ENCODE measurements at regions not wholly inside any gene's neighbourhood (a gene's known extent, or its start where the extent isn't known, plus 50 kb on each side); places are given as distances from the start of the nearest gene placed in this dataset.

DNA sequence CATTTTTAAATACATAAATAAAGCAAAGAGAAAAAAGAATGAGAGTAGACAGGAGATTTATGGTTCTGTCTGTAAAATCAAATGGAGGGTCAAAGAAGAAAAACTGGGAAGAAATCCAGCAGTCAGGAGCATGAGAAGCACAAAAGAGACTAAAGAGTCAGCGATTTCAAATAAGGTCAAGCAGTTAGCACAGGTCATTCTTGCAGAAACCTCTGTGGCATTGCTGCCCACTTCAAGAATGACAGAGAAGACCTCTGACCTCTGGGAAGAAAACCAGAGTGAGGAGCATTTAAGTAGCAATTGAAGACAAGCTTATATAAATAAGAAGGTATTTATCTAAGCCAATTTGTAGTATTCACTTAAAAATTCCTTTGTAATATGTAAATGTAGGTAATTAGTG is 172.0 kb upstream of the SPOPL start:
- WGBS, 2 donors: 34 to 37% methylated on average over 1 of the region's 1 CpG
- DNase-seq (ENCODE audit: low spot score in 2 of 2): no peak
- no peak overlapping the region for H3K4me3 ChIP-seq (ENCODE audit: low read depth, poor library complexity, severe bottlenecking)
- intact Hi-C loops (cut with DNase I; ENCODE audit: low total_unique reads): no loop called here
- no peak for TF ChIP-seq POLR2A (IDR thresholded peaks at IDR 0.05)
- TF ChIP-seq, protein P1, sequence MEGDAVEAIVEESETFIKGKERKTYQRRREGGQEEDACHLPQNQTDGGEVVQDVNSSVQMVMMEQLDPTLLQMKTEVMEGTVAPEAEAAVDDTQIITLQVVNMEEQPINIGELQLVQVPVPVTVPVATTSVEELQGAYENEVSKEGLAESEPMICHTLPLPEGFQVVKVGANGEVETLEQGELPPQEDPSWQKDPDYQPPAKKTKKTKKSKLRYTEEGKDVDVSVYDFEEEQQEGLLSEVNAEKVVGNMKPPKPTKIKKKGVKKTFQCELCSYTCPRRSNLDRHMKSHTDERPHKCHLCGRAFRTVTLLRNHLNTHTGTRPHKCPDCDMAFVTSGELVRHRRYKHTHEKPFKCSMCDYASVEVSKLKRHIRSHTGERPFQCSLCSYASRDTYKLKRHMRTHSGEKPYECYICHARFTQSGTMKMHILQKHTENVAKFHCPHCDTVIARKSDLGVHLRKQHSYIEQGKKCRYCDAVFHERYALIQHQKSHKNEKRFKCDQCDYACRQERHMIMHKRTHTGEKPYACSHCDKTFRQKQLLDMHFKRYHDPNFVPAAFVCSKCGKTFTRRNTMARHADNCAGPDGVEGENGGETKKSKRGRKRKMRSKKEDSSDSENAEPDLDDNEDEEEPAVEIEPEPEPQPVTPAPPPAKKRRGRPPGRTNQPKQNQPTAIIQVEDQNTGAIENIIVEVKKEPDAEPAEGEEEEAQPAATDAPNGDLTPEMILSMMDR (IDR thresholded peaks at IDR 0.05): no peak

DNA sequence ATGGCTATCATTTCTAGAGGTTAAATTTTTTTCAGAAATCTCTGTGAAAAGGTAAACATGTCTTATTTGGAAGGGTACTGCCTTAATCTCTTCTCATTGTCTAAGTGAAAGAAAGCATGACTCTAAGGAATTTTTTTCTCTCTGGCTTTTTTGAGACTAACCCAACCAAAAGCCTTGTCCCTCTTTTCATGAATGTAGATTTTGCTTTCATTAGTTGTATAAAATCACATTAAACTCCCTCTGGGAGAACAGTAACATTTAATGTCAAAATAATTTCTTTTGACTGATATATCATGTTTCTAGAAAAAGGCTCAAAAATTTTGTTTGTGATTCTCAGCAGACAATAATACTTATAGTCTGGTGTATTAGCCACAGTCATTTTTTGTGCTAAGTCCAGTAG is 168.4 kb upstream of the SPOPL start:
- DNase-seq (ENCODE audit: low spot score in 2 of 2): no peak
- intact Hi-C loops (cut with DNase I; ENCODE audit: low total_unique reads): no loop called here
- H3K4me3 ChIP-seq (ENCODE audit: low read depth, poor library complexity, severe bottlenecking): no peak overlapping the region
- TF ChIP-seq, protein P1 (IDR thresholded peaks at IDR 0.05): no peak
- TF ChIP-seq POLR2A (IDR thresholded peaks at IDR 0.05): no peak

DNA sequence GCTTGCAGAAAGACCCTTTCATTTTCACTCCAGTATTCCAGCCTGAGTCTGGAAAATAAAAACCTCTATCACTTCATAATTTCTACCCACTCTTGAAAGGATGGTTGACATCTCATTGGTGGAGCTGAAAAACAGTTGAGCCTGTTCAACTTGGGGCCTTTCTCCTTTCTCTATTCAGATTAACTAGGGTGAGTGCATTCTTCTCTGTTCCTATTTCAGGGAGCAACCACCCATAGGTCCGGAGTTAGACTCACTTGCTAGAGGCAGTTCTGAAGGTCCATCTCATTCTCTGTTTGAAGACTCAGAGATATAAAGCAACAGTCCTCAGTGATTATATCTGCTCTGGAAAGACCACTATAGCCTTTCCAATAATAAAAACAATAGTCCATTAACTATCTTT is 167.9 kb upstream of the SPOPL start:
- 84 to 88% methylated on average over 1 of the region's 1 CpG for WGBS, 2 donors
- TF ChIP-seq POLR2A (IDR thresholded peaks at IDR 0.05): no peak
- TF ChIP-seq, protein P1 (IDR thresholded peaks at IDR 0.05): no peak
- H3K4me3 ChIP-seq (ENCODE audit: low read depth, poor library complexity, severe bottlenecking): no peak overlapping the region
- no peak for DNase-seq (ENCODE audit: low spot score in 2 of 2)
- intact Hi-C loops (cut with DNase I; ENCODE audit: low total_unique reads): no loop called here

DNA sequence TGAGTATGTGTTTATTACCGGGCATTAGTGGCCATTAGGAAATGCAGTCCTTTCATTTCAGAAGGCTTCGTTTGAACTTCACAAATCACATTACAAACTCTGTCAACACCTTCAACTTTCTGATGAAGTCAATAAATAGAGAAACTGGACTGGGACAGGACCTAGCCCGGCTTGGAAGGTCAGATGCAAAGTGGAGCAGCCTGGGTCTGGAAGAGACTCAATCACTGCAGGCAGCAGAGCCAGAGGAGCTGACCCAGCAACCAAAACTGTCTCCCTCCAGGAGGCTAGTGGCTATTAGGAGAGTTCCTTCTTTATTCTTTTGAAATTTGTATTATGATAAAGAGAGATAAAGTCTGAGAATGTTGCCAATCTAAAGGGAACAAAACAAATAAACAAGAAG is 167.2 kb upstream of the SPOPL start:
- no peak for TF ChIP-seq POLR2A (IDR thresholded peaks at IDR 0.05)
- DNase-seq (ENCODE audit: low spot score in 2 of 2): no peak
- intact Hi-C loops (cut with DNase I; ENCODE audit: low total_unique reads): no loop called here
- H3K4me3 ChIP-seq (ENCODE audit: low read depth, poor library complexity, severe bottlenecking): no peak overlapping the region
- WGBS, 2 donors: 57 to 62% methylated on average over 3 of the region's 3 CpGs

DNA sequence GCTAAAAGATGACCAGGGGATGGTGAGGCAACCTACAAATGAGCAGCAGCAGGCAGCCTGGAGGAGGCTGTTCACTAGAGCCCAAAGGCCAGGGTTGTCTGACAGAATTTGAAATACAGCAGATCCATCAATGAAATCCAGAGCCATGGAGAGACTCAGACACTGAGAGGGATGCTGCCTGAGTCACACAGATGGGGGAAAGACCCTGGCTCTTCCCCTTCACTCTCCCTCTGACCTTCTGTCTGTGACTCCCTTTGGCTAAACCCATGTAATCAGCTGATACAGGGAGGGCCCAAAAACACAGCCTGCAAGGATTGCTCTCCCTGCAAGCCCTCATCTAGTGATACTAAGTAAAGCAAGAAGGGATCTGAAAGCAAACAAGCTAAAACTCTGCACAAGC is 166.5 kb upstream of the SPOPL start:
- intact Hi-C loops (cut with DNase I; ENCODE audit: low total_unique reads): no loop called here
- no peak for DNase-seq (ENCODE audit: low spot score in 2 of 2)

DNA sequence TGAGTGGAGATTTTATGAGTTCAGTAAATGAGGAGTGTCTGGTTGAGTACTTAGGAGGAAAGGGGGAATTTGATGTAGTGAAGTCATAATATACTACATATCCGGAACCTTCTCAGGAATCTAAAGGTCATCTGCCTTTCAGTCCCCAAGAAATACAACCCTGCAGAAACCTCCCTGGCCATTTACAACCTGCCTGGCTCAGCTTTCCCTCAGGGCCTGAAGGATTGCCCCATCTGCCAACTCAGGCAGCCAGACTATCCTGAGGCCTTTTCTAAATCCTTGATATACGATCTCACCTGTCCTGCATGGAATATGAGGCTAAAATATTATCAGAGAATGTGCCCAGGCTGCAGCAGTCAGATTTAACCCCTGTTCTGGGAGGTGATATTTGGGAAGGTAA is 165.4 kb upstream of the SPOPL start:
- TF ChIP-seq POLR2A (IDR thresholded peaks at IDR 0.05): no peak
- TF ChIP-seq, protein P1 (IDR thresholded peaks at IDR 0.05): no peak
- 73 to 78% methylated on average over 2 of the region's 2 CpGs for WGBS, 2 donors
- intact Hi-C loops (cut with DNase I; ENCODE audit: low total_unique reads): no loop called here
- H3K4me3 ChIP-seq (ENCODE audit: low read depth, poor library complexity, severe bottlenecking): no peak overlapping the region
- no peak for DNase-seq (ENCODE audit: low spot score in 2 of 2)

More for the DNA sequence above, 166.5 kb upstream of the SPOPL start:
- no peak for TF ChIP-seq POLR2A (IDR thresholded peaks at IDR 0.05)
- no peak overlapping the region for H3K4me3 ChIP-seq (ENCODE audit: low read depth, poor library complexity, severe bottlenecking)

DNA sequence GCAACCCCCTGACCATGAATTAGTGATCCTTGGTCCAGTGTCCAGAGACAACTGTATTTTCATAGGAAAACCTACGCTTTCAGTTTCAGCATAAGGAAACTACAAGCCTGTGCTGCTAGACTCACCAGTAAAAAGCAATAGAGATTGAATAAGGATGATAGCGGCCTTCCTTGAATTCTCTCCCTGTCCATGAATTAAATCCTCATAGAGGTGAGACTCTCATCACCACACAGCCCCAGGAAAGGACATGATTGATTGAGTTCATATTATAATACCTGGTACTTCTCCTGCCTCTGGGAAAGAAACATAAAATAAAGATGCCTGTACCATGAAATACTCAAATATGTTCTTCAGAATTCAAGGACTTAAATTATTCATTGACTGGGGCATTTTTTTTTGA is 146.3 kb upstream of the SPOPL start:
- no peak overlapping the region for H3K4me3 ChIP-seq (ENCODE audit: low read depth, poor library complexity, severe bottlenecking)
- TF ChIP-seq POLR2A (IDR thresholded peaks at IDR 0.05): no peak
- TF ChIP-seq, protein P1 (IDR thresholded peaks at IDR 0.05): no peak
- no peak for DNase-seq (ENCODE audit: low spot score in 2 of 2)
- intact Hi-C loops (cut with DNase I; ENCODE audit: low total_unique reads): no loop called here
- WGBS, 2 donors: 91 to 93% methylated on average over 2 of the region's 2 CpGs

Measured in lower leg skin (tissue), 4 donors.